Right lobe of liver (tissue), 6 donors: ENCODE measurements at regions not wholly inside any gene's neighbourhood (a gene's known extent, or its start where the extent isn't known, plus 50 kb on each side); places are given as distances from the start of the nearest gene placed in this dataset.

Experiments used
- ATAC-seq, 4 donors: fragments of 200-7000 bp; cut with Tn5 transposase; one replicate each; pipeline ENCODE4 v1.9.1; 2020; ENCODE audit warnings: mild to moderate bottlenecking in 4 of 4, moderate library complexity in 4 of 4
- DNase-seq, 3 donors: peaks; one replicate each; pipeline ENCODE4 v3.0.0-alpha.2; 2020
- H3K27ac ChIP-seq, 3 donors: fragments of 200-600 bp; one replicate each; pipeline ENCODE4 v1.8.0; 2022
- H3K27me3 ChIP-seq, 2 donors: fragments of 200-600 bp; one replicate each; pipeline ENCODE4 v1.8.0; 2022
- H3K36me3 ChIP-seq, 4 donors: fragments of 200-600 bp; sonication (generic) in 1 of 4; one replicate each; pipeline versions ENCODE4 v1.5.1 to v1.8.0; 2017 to 2022; ENCODE audit warnings: control low read depth in 1 of 4
- H3K4me1 ChIP-seq, 4 donors: fragments of 200-600 bp; sonication (generic) in 1 of 4; one replicate each; pipeline versions ENCODE4 v1.5.1 to v1.8.0; 2017 to 2022; ENCODE audit warnings: control low read depth in 1 of 4
- H3K4me3 ChIP-seq, 3 donors: fragments of 200-600 bp; one replicate each; pipeline ENCODE4 v1.8.0; 2022
- H3K9me3 ChIP-seq, 4 donors: fragments of 200-600 bp; sonication (generic) in 1 of 4; one replicate each; pipeline versions ENCODE4 v1.5.1 to v1.8.0; 2017 to 2022; ENCODE audit warnings: control low read depth in 1 of 4
- POLR2A ChIP-seq: fragments of 450-650 bp; IDR thresholded peaks from one replicate; pipeline ENCODE4 v1.6.1; 2017; ENCODE audit warnings: antibody characterized with exemption, mild to moderate bottlenecking
- WGBS: methylation state at CpG from one replicate; pipeline ENCODE4 v1.1.6; 2018; ENCODE audit warnings: low coverage, low lambda C conversion rate; ENCODE audit not compliant: insufficient coverage; ENCODE audit errors: missing lambda C conversion rate; 5-methylcytosine and 5-hydroxymethylcytosine counted together
- intact Hi-C, 2 donors: fragments of 100-400 bp; cut with DNase I; formaldehyde crosslinking; loops; one replicate each; pipeline versions ENCODE4 v1.11.2 to v1.14.1; 2022
- TF ChIP-seq, protein P1 (sequence below), 4 donors: fragments of 200-600 bp in 3 of 4; fragments of 450-650 bp in 1 of 4; IDR thresholded peaks; one replicate each; pipeline versions ENCODE4 v1.5.1 to v1.8.0; 2016 to 2022; ENCODE audit warnings: antibody characterized with exemption in 4 of 4, mild to moderate bottlenecking in 2 of 4
- donor health status: DM: no; HTN: yes; CAD: no.
- donor health status: DM: no; HTN: no; CAD: no.
- donor health status: DM: no; HTN: no; CAD: no.
- donor health status: DM: no; HTN: yes; CAD: no.
- donor health status: DM: no; HTN: yes; CAD: no.

DNA sequence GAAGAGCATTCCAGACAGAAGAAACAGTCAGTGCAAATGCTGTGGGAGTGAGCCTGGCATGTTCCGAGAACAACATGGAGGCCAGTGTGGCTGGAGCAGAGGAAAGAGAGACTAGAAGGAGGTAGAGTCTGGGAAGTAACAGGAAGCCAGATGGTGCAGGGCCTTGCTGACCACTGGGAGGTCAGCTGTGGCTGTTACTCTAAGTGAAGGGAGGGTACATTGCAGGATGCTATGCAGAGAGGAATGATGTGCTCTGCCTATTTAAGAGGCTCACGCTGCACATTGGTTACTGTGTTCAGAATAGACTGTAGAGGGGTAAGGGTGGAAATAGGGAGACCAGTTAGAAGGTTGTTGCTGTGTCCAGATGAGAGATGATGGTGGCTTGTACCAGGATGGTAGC lies 88.6 kb upstream of the CACNA1E start:
- H3K27ac ChIP-seq: no peak overlapping the region
- TF ChIP-seq POLR2A: no peak
- TF ChIP-seq, protein P1, sequence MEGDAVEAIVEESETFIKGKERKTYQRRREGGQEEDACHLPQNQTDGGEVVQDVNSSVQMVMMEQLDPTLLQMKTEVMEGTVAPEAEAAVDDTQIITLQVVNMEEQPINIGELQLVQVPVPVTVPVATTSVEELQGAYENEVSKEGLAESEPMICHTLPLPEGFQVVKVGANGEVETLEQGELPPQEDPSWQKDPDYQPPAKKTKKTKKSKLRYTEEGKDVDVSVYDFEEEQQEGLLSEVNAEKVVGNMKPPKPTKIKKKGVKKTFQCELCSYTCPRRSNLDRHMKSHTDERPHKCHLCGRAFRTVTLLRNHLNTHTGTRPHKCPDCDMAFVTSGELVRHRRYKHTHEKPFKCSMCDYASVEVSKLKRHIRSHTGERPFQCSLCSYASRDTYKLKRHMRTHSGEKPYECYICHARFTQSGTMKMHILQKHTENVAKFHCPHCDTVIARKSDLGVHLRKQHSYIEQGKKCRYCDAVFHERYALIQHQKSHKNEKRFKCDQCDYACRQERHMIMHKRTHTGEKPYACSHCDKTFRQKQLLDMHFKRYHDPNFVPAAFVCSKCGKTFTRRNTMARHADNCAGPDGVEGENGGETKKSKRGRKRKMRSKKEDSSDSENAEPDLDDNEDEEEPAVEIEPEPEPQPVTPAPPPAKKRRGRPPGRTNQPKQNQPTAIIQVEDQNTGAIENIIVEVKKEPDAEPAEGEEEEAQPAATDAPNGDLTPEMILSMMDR (IDR thresholded peaks at IDR 0.05): no peak
- ATAC-seq (no peak), DNase-seq (no peak)
- WGBS: 81% methylated on average over 2 of the region's 2 CpGs
- no peaks in the 10 kb centered on the region for H3K9me3 ChIP-seq
- no peaks in the 10 kb centered on the region for H3K4me1 ChIP-seq
- intact Hi-C loops: no loop called here
- no peaks in the 10 kb centered on the region for H3K36me3 ChIP-seq
- H3K27me3 ChIP-seq: no peaks in the 10 kb centered on the region
- no peak overlapping the region for H3K4me3 ChIP-seq

GRCh38 chr1:181396171-181396670 lies 87.1 kb upstream of the CACNA1E start:
- intact Hi-C loops: no loop called here
- no peak for DNase-seq
- Histone ChIP-seq H3K4me1 (no peaks in the 10 kb centered on the region), H3K9me3 (no peaks in the 10 kb centered on the region), H3K27me3 (no peaks in the 10 kb centered on the region), H3K36me3 (no peaks in the 10 kb centered on the region), H3K27ac (no peak overlapping the region), H3K4me3 (no peak overlapping the region)
- TF ChIP-seq, protein P1 (IDR thresholded peaks at IDR 0.05): no peak
- TF ChIP-seq POLR2A: no peak
- 66% methylated on average over 3 of the region's 5 CpGs for WGBS
- ATAC-seq: no peak

DNA sequence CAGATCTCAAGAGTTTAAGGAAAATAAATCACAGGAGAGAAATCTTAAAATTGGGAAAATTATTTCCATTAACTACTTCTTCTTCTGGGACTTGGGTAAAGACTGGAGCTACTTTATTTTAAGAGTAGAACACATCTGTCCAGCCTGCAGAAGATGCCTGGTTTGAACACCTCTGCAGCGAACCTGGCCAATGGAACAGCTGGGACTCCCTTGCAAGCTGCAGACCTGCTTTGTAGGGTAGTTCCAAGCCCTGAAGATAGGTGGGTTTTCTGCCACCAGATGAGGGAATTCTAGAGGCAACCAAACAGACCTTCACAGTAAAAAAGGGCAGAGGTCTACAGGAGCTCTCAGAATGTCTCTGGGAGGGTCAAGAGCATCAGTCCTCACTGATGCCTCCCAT lies 86.5 kb upstream of the CACNA1E start:
- H3K27ac ChIP-seq: no peak overlapping the region
- ATAC-seq: no peak

DNA sequence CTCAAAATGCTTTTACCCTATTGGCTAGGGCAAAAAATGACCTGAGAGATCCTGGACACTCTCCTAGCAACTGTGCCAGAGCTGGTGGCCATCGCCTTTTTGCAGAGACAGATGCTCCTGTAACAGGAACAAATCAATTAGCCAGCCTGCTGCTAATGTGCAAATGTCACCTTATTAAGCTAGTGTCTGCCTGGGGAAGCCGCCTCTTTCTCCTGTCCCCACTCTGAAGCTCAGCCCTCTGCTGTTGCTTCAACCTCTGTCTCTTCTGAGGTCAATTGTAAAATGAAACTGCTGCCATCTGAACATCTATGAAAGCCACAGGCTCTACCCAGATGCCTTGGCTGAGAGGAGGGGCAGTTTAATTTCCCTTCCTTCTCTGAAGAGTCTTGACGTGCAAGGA lies 85.5 kb upstream of the CACNA1E start:
- Histone ChIP-seq H3K27me3 (no peaks in the 10 kb centered on the region), H3K36me3 (no peaks in the 10 kb centered on the region), H3K4me1 (no peaks in the 10 kb centered on the region), H3K4me3 (no peak overlapping the region), H3K27ac (no peak overlapping the region), H3K9me3 (no peaks in the 10 kb centered on the region)
- intact Hi-C loops: no loop called here
- WGBS: 58% methylated on average over 3 of the region's 3 CpGs
- DNase-seq: no peak
- no peak for ATAC-seq
- TF ChIP-seq POLR2A: no peak
- TF ChIP-seq, protein P1 (IDR thresholded peaks at IDR 0.05): no peak

More for the DNA sequence above, 86.5 kb upstream of the CACNA1E start:
- no peaks in the 10 kb centered on the region for H3K27me3 ChIP-seq
- H3K36me3 ChIP-seq: no peaks in the 10 kb centered on the region
- no peaks in the 10 kb centered on the region for H3K9me3 ChIP-seq
- TF ChIP-seq, protein P1 (IDR thresholded peaks at IDR 0.05): no peak
- TF ChIP-seq POLR2A: no peak
- intact Hi-C loops: no loop called here
- no peaks in the 10 kb centered on the region for H3K4me1 ChIP-seq
- WGBS: no CpG with 5 or more reads among the region's 1 CpG
- no peak overlapping the region for H3K4me3 ChIP-seq
- DNase-seq: no peak

GRCh38 chr1:181398544-181398943 lies 84.8 kb upstream of the CACNA1E start:
- no peaks in the 10 kb centered on the region for H3K4me1 ChIP-seq
- H3K9me3 ChIP-seq: no peaks in the 10 kb centered on the region
- no peak for TF ChIP-seq POLR2A
- TF ChIP-seq, protein P1 (IDR thresholded peaks at IDR 0.05): no peak
- DNase-seq (no peak), ATAC-seq (no peak)
- WGBS: 41% methylated on average over 2 of the region's 4 CpGs
- no peak overlapping the region for H3K4me3 ChIP-seq
- intact Hi-C loops: no loop called here
- H3K27me3 ChIP-seq: no peaks in the 10 kb centered on the region
- no peaks in the 10 kb centered on the region for H3K36me3 ChIP-seq
- H3K27ac ChIP-seq: no peak overlapping the region
